ENCODE measurements at regions not wholly inside any gene's neighbourhood (a gene's known extent, or its start where the extent isn't known, plus 50 kb on each side); places are given as distances from the start of the nearest gene placed in this dataset.
"Not testable (repeated sequence)": the region's sequence is repeated elsewhere in the genome, so short reads cannot be mapped to it uniquely, and the experiment has no call there.

DNA sequence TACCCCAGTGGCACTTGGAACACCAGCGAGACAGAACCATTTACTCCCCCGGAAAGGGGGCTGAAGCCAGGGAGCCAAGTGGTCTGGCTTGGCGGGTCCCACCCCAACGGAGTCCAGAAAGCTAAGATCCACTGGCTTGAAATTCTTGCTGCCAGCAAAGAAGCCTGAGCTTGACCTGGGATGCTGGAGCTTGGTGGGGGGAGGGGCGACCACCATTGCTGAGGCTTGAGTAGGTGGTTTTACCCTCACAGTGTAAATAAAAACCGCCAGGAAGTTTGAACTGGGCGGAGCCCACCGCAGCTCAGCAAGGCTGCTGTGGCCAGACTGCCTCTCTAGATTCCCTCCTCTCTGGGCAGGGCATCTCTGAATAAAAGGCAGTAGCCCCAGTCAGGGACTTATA lies 62.8 kb downstream of the RPS24 start:
- H3K9me3 ChIP-seq (ENCODE audit: control insufficient read depth, insufficient read depth, low read length); CTCF ChIA-PET; DNase-seq (ENCODE audit: low read depth, low spot score); H3K27ac ChIP-seq (ENCODE audit: low read depth, low read length); H3K27me3 ChIP-seq (ENCODE audit: control insufficient read depth, insufficient read depth, low read length); POLR2A ChIA-PET; H3K4me3 ChIP-seq (ENCODE audit: low read depth, low read length): not testable (repeated sequence)

DNA sequence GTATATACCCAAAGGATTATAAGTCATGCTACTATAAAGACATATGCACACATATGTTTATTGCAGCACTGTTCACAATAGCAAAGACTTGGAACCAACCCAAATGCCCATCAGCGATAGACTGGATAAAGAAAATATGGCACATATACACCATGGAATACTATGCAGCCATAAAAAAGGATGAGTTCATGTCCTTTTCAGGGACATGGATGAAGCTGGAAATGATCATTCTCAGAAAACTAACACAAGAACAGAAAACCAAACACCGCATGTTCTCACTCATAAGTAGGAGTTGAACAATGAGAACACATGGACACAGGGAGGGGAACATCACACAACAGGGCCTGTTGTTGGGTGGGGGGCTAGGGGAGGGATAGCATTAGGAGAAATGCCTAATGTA lies 68.9 kb downstream of the RPS24 start:
- H3K27me3 ChIP-seq (ENCODE audit: control insufficient read depth, insufficient read depth, low read length); H3K9me3 ChIP-seq (ENCODE audit: control insufficient read depth, insufficient read depth, low read length); H3K4me3 ChIP-seq (ENCODE audit: low read depth, low read length); DNase-seq (ENCODE audit: low read depth, low spot score); CTCF ChIA-PET; POLR2A ChIA-PET; H3K27ac ChIP-seq (ENCODE audit: low read depth, low read length): not testable (repeated sequence)

DNA sequence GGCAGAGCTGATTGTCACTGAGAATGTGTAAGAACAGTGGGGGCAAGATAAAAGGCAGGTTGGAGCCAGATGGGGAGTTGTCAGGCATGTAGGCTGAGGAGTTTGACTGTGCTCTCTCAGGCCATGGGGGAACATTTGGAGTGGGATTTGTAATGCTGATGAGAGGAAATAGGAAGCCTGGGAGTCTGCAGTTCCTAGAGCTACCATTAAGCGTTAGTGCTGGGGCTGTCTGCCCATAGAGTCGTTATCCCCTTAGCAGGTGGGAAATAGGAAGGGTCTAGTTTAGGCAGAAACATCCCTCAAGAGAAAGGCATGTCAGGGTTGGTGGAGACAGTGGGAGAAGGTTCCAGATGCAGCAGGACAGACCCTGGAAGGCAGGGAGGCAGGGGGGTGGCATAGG lies 75.5 kb downstream of the RPS24 start:
- TF ChIP-seq, protein P1, sequence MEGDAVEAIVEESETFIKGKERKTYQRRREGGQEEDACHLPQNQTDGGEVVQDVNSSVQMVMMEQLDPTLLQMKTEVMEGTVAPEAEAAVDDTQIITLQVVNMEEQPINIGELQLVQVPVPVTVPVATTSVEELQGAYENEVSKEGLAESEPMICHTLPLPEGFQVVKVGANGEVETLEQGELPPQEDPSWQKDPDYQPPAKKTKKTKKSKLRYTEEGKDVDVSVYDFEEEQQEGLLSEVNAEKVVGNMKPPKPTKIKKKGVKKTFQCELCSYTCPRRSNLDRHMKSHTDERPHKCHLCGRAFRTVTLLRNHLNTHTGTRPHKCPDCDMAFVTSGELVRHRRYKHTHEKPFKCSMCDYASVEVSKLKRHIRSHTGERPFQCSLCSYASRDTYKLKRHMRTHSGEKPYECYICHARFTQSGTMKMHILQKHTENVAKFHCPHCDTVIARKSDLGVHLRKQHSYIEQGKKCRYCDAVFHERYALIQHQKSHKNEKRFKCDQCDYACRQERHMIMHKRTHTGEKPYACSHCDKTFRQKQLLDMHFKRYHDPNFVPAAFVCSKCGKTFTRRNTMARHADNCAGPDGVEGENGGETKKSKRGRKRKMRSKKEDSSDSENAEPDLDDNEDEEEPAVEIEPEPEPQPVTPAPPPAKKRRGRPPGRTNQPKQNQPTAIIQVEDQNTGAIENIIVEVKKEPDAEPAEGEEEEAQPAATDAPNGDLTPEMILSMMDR (IDR thresholded peaks at IDR 0.05; ENCODE audit: low read depth, low read length) = no peak
- H3K27ac ChIP-seq (ENCODE audit: low read depth, low read length) = no peak overlapping the region
- H3K9me3 ChIP-seq (ENCODE audit: control insufficient read depth, insufficient read depth, low read length) = no peaks in the 10 kb centered on the region
- no peak for DNase-seq (ENCODE audit: low read depth, low spot score)
- peaks cover 35% of the 10 kb centered on the region for H3K27me3 ChIP-seq (ENCODE audit: control insufficient read depth, insufficient read depth, low read length)
- POLR2A ChIA-PET = no interaction called here
- H3K4me3 ChIP-seq (ENCODE audit: low read depth, low read length) = no peak overlapping the region
- CTCF ChIA-PET = no interaction called here

DNA sequence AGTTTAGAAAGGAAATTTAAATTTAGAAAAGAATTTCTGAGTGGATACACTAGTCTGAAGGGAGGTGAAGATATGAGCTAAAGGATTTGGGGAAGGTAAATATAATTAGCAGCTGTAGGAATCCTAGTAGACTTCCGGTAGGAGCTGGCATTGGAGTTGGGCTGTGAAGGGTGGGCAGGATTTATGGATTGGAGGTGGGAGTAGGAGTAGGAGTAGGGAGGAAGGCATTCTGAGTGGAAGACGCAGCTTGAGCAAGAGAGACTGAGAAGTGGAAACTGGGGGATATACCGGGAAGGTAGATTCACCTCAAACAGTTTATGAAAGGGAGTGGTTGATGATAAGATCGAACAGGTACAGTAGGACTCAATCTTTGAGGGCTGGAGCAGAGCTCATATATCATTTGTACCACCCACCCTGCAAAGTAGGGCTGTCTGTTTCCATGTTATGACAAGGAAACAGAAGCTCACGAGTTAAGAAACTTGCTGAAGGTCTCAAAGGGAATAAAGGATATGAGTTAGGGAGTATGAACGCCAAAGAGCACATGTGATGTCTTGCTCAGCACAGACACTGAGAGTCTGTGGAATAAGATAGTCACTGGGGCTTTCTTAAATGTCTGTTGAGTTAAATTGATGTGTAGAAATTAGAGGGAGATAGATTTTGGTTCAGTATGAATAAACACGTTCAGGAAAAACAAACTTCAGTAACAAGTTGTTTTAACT lies 81.6 kb downstream of the RPS24 start:
- H3K27me3 ChIP-seq (ENCODE audit: control insufficient read depth, insufficient read depth, low read length) = peaks cover 31% of the 10 kb centered on the region
- CTCF ChIA-PET = no interaction called here

DNA sequence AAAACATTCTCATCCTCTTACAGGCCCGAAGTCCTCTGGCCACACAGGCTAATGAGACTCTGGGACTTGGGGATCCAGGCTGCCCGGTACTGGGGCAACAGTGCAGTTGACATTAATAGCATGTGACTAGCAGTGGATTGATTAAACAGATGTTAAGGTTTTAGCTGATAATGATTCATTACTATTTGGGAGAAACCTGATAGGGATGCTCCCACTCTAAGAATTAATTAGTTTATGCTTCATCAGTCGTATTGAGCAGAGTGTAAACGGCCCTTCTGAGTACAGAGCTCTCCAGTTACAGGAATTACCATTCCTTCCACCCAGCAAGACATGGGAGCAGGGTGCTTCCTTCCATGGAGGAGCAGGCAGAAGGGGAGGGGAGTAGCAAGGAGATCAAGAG lies 82.7 kb downstream of the RPS24 start:
- ChIA-PET POLR2A (no interaction called here), CTCF (no interaction called here)
- no peaks in the 10 kb centered on the region for H3K9me3 ChIP-seq (ENCODE audit: control insufficient read depth, insufficient read depth, low read length)
- TF ChIP-seq, protein P1 (IDR thresholded peaks at IDR 0.05; ENCODE audit: low read depth, low read length) = no peak
- DNase-seq (ENCODE audit: low read depth, low spot score) = no peak
- peaks cover 29% of the 10 kb centered on the region for H3K27me3 ChIP-seq (ENCODE audit: control insufficient read depth, insufficient read depth, low read length)
- no peak overlapping the region for H3K4me3 ChIP-seq (ENCODE audit: low read depth, low read length)
- H3K27ac ChIP-seq (ENCODE audit: low read depth, low read length) = no peak overlapping the region

More for the DNA sequence above, 81.6 kb downstream of the RPS24 start:
- DNase-seq (ENCODE audit: low read depth, low spot score) = no peak
- no peak overlapping the region for H3K27ac ChIP-seq (ENCODE audit: low read depth, low read length)
- TF ChIP-seq, protein P1 (IDR thresholded peaks at IDR 0.05; ENCODE audit: low read depth, low read length) = no peak
- no peaks in the 10 kb centered on the region for H3K9me3 ChIP-seq (ENCODE audit: control insufficient read depth, insufficient read depth, low read length)
- no peak overlapping the region for H3K4me3 ChIP-seq (ENCODE audit: low read depth, low read length)
- POLR2A ChIA-PET = no interaction called here

DNA sequence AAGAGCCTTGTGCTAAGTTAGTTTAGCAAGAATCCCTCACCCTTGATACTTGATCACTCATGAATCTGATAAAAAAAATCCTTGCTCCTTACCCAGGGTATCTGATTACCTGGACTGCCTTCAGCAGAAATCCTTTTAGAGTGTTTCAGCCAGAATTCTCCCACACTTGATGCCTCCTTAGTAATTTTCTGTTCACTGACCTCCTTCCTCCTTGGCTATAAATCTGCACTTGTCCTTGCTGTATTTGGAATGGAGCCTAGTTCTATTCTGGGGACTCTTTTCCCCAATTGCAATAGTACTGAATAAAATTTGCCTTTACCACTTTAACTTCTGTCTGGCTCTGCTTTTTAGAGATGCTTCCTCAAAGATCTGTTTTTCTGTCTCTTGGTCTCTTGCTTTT lies 84.9 kb downstream of the RPS24 start:
- H3K9me3 ChIP-seq (ENCODE audit: control insufficient read depth, insufficient read depth, low read length) = peaks cover 3% of the 10 kb centered on the region; the same call in 1 of the 2 replicates
- no peak for DNase-seq (ENCODE audit: low read depth, low spot score)
- CTCF ChIA-PET = no interaction called here
- POLR2A ChIA-PET = no interaction called here
- no peak overlapping the region for H3K4me3 ChIP-seq (ENCODE audit: low read depth, low read length)
- TF ChIP-seq, protein P1 (IDR thresholded peaks at IDR 0.05; ENCODE audit: low read depth, low read length) = no peak
- no peak overlapping the region for H3K27ac ChIP-seq (ENCODE audit: low read depth, low read length)
- H3K27me3 ChIP-seq (ENCODE audit: control insufficient read depth, insufficient read depth, low read length) = peaks cover 25% of the 10 kb centered on the region
